HG02981 (cell line): ENCODE measurements at regions not wholly inside any gene's neighbourhood (a gene's known extent, or its start where the extent isn't known, plus 50 kb on each side); places are given as distances from the start of the nearest gene placed in this dataset.
"Not testable (repeated sequence)": the region's sequence is repeated elsewhere in the genome, so short reads cannot be mapped to it uniquely, and the experiment has no call there.

ENCODE experiments used
- ATAC-seq: cut with Tn5 transposase; IDR thresholded peaks from one replicate; pipeline ENCODE4 v1.9.1; 2021; ENCODE audit warnings: mild to moderate bottlenecking, moderate library complexity; ENCODE audit not compliant: unreplicated experiment

GRCh38 chr7:112592565-112593263 is 111.9 kb downstream of the LSMEM1 start:
- ATAC-seq = not testable (repeated sequence)

- ATAC-seq = no peak
These were observed 113.6 kb downstream of the LSMEM1 start for GRCh38 chr7:112594397-112594796.

GRCh38 chr7:112596260-112596659 is 115.5 kb downstream of the LSMEM1 start:
- ATAC-seq = no peak

- ATAC-seq = no peak
These were observed 116.2 kb downstream of the LSMEM1 start for GRCh38 chr7:112596981-112597380.

- no peak for ATAC-seq
These were observed 122.9 kb downstream of the LSMEM1 start for GRCh38 chr7:112603673-112604072.

GRCh38 chr7:112610636-112611035 is 129.8 kb downstream of the LSMEM1 start:
- no peak for ATAC-seq

- no peak for ATAC-seq
These were observed 134.9 kb downstream of the LSMEM1 start for GRCh38 chr7:112615701-112616100.

GRCh38 chr7:112616295-112616694 is 135.5 kb downstream of the LSMEM1 start:
- no peak for ATAC-seq

- ATAC-seq = no peak
These were observed 138.6 kb downstream of the LSMEM1 start for GRCh38 chr7:112619343-112619742.

- ATAC-seq = no peak
These were observed 141.4 kb downstream of the LSMEM1 start for GRCh38 chr7:112622159-112622715.

- no peak for ATAC-seq
These were observed 143.6 kb downstream of the LSMEM1 start for GRCh38 chr7:112624416-112624815.

GRCh38 chr7:112630565-112630964 is 149.8 kb downstream of the LSMEM1 start:
- ATAC-seq = no peak

GRCh38 chr7:112634107-112634506 is 153.3 kb downstream of the LSMEM1 start:
- no peak for ATAC-seq

- no peak for ATAC-seq
These were observed 154.5 kb downstream of the TMEM168 start for GRCh38 chr7:112635742-112636141.

- no peak for ATAC-seq
These were observed 151.4 kb downstream of the TMEM168 start for GRCh38 chr7:112638675-112639400.

GRCh38 chr7:112640685-112641084 is 149.5 kb downstream of the TMEM168 start:
- ATAC-seq = no peak

GRCh38 chr7:112646783-112647182 is 143.4 kb downstream of the TMEM168 start:
- ATAC-seq = no peak

GRCh38 chr7:112648781-112649180 is 141.4 kb downstream of the TMEM168 start:
- no peak for ATAC-seq

GRCh38 chr7:112649560-112649959 is 140.6 kb downstream of the TMEM168 start:
- no peak for ATAC-seq

- no peak for ATAC-seq
These were observed 135.6 kb downstream of the TMEM168 start for GRCh38 chr7:112654322-112655216.

GRCh38 chr7:112665709-112666108 is 124.5 kb downstream of the TMEM168 start:
- ATAC-seq = no peak
